ENCODE measurements at regions not wholly inside any gene's neighbourhood (a gene's known extent, or its start where the extent isn't known, plus 50 kb on each side); places are given as distances from the start of the nearest gene placed in this dataset.

- TF ChIP-seq, protein P1, sequence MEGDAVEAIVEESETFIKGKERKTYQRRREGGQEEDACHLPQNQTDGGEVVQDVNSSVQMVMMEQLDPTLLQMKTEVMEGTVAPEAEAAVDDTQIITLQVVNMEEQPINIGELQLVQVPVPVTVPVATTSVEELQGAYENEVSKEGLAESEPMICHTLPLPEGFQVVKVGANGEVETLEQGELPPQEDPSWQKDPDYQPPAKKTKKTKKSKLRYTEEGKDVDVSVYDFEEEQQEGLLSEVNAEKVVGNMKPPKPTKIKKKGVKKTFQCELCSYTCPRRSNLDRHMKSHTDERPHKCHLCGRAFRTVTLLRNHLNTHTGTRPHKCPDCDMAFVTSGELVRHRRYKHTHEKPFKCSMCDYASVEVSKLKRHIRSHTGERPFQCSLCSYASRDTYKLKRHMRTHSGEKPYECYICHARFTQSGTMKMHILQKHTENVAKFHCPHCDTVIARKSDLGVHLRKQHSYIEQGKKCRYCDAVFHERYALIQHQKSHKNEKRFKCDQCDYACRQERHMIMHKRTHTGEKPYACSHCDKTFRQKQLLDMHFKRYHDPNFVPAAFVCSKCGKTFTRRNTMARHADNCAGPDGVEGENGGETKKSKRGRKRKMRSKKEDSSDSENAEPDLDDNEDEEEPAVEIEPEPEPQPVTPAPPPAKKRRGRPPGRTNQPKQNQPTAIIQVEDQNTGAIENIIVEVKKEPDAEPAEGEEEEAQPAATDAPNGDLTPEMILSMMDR (IDR thresholded peaks at IDR 0.05) = no peak
- no peak for TF ChIP-seq POLR2A (IDR thresholded peaks at IDR 0.05)
Measured at GRCh38 chr1:94603663-94604062, 62.1 kb upstream of the F3 start.

Data from thyroid gland (tissue), 4 donors.